Common myeloid progenitor, CD34-positive (primary cell): ENCODE measurements at regions not wholly inside any gene's neighbourhood (a gene's known extent, or its start where the extent isn't known, plus 50 kb on each side); places are given as distances from the start of the nearest gene placed in this dataset.
"Not testable (repeated sequence)": the region's sequence is repeated elsewhere in the genome, so short reads cannot be mapped to it uniquely, and the experiment has no call there.

Experiments
- CTCF ChIA-PET: fragments of 350-600 bp; sonication (Branson Sonifier 250); formaldehyde crosslinking; loops from one replicate; lab custom pipeline; 2021; ENCODE audit warnings: antibody characterized with exemption; lab: Charles Lee
- POLR2A ChIA-PET: fragments of 350-600 bp; sonication (Branson Sonifier 250); formaldehyde crosslinking; loops from one replicate; lab custom pipeline; 2021; ENCODE audit warnings: antibody characterized with exemption; lab: Charles Lee
- DNase-seq, 3 donors: peaks; one replicate each; pipeline versions ENCODE4 v3.0.0 to v3.0.0-alpha.2; 2013
- H3K27ac ChIP-seq, 2 experiments: 1 replicate in 1 of 2; 2 replicates in 1 of 2; pipeline ENCODE4 v1.7.0; 2013; ENCODE audit warnings: inconsistent platforms in 2 of 2, low read length in 2 of 2, mild to moderate bottlenecking in 2 of 2, low read depth in 1 of 2, moderate library complexity in 1 of 2; ENCODE audit not compliant: severe bottlenecking in 2 of 2, insufficient read depth in 1 of 2, poor library complexity in 1 of 2
- H3K27me3 ChIP-seq, 5 experiments: replicated peaks in 2 of 5; 1 replicate in 3 of 5; 2 replicates in 2 of 5; pipeline versions ENCODE4 v1.6.1 to v1.7.0; 2013; ENCODE audit warnings: low read length in 4 of 5, mild to moderate bottlenecking in 2 of 5, moderate library complexity in 2 of 5, inconsistent platforms in 1 of 5; ENCODE audit not compliant: insufficient read depth in 5 of 5, control insufficient read depth in 4 of 5
- H3K36me3 ChIP-seq, 4 experiments: 1 replicate in 2 of 4; 2 replicates in 2 of 4; pipeline versions ENCODE4 v1.6.1 to v1.7.0; 2013; ENCODE audit warnings: low read length in 3 of 4, control low read depth in 1 of 4, mild to moderate bottlenecking in 1 of 4; ENCODE audit not compliant: control insufficient read depth in 4 of 4, insufficient read depth in 4 of 4
- H3K4me1 ChIP-seq, 4 experiments: 1 replicate in 3 of 4; 2 replicates in 1 of 4; pipeline versions ENCODE4 v1.6.1 to v1.7.1; 2013; ENCODE audit warnings: low read length in 3 of 4, mild to moderate bottlenecking in 3 of 4, control low read depth in 1 of 4, inconsistent platforms in 1 of 4, moderate library complexity in 1 of 4; ENCODE audit not compliant: control insufficient read depth in 4 of 4, insufficient read depth in 4 of 4; ENCODE audit errors: control extremely low read depth in 1 of 4
- H3K4me3 ChIP-seq, 7 experiments: 1 replicate in 4 of 7; 2 replicates in 3 of 7; pipeline versions ENCODE4 v1.5.1 to v1.7.0; 2013; ENCODE audit warnings: mild to moderate bottlenecking in 7 of 7, low read length in 6 of 7, moderate library complexity in 6 of 7, inconsistent platforms in 2 of 7, low read depth in 2 of 7, control low read depth in 1 of 7; ENCODE audit not compliant: insufficient read depth in 4 of 7, control insufficient read depth in 1 of 7; ENCODE audit errors: extremely low read depth in 1 of 7
- H3K9me3 ChIP-seq, 5 experiments: 1 replicate in 4 of 5; 2 replicates in 1 of 5; pipeline versions ENCODE4 v1.6.1 to v1.7.1; 2013; ENCODE audit warnings: low read length in 4 of 5, mild to moderate bottlenecking in 2 of 5, inconsistent platforms in 1 of 5, low read depth in 1 of 5, moderate library complexity in 1 of 5; ENCODE audit not compliant: control insufficient read depth in 4 of 5, insufficient read depth in 2 of 5; ENCODE audit errors: control extremely low read depth in 1 of 5
- WGBS: methylation state at CpG from one replicate; pipeline ENCODE4 v1.1.5; 2013; ENCODE audit not compliant: insufficient coverage; 5-methylcytosine and 5-hydroxymethylcytosine counted together

GRCh38 chrX:34493086-34493485 is 164.0 kb downstream of the TMEM47 start:
- POLR2A ChIA-PET: no interaction called here
- CTCF ChIA-PET: no interaction called here
- H3K9me3 ChIP-seq: no peaks in the 10 kb centered on the region
- no peak for DNase-seq
- no peaks in the 10 kb centered on the region for H3K27me3 ChIP-seq
- 61% methylated on average over 2 of the region's 4 CpGs for WGBS
- H3K4me3 ChIP-seq: no peak overlapping the region
- no peaks in the 10 kb centered on the region for H3K4me1 ChIP-seq
- no peaks in the 10 kb centered on the region for H3K36me3 ChIP-seq
- no peak overlapping the region for H3K27ac ChIP-seq

- Histone ChIP-seq H3K27ac (no peak overlapping the region), H3K9me3 (no peaks in the 10 kb centered on the region), H3K27me3 (no peaks in the 10 kb centered on the region), H3K36me3 (no peaks in the 10 kb centered on the region), H3K4me3 (no peak overlapping the region), H3K4me1 (no peaks in the 10 kb centered on the region)
- DNase-seq: no peak
- ChIA-PET POLR2A (no interaction called here), CTCF (no interaction called here)
- WGBS: no CpG with 5 or more reads among the region's 2 CpGs
These were observed 166.0 kb downstream of the TMEM47 start for GRCh38 chrX:34491126-34491525.

- H3K9me3 ChIP-seq: no peaks in the 10 kb centered on the region
- ChIA-PET POLR2A (no interaction called here), CTCF (no interaction called here)
- H3K27ac ChIP-seq: no peak overlapping the region
- no peaks in the 10 kb centered on the region for H3K27me3 ChIP-seq
- DNase-seq: no peak
- H3K36me3 ChIP-seq: no peaks in the 10 kb centered on the region
- H3K4me3 ChIP-seq: no peak overlapping the region
- no peaks in the 10 kb centered on the region for H3K4me1 ChIP-seq
These were observed 169.7 kb downstream of the TMEM47 start for GRCh38 chrX:34487364-34487763.

- ChIA-PET CTCF (no interaction called here), POLR2A (no interaction called here)
These were observed 173.1 kb downstream of the TMEM47 start for GRCh38 chrX:34483980-34484379.

GRCh38 chrX:34470507-34470906 is 186.6 kb downstream of the TMEM47 start:
- ChIA-PET CTCF (no interaction called here), POLR2A (no interaction called here)
- no peaks in the 10 kb centered on the region for H3K9me3 ChIP-seq
- H3K4me3 ChIP-seq: no peak overlapping the region
- H3K27ac ChIP-seq: no peak overlapping the region
- no peaks in the 10 kb centered on the region for H3K4me1 ChIP-seq
- no peaks in the 10 kb centered on the region for H3K27me3 ChIP-seq
- no peaks in the 10 kb centered on the region for H3K36me3 ChIP-seq
- no peak for DNase-seq
- no CpG with 5 or more reads among the region's 1 CpG for WGBS

More at GRCh38 chrX:34483980-34484379, 173.1 kb downstream of the TMEM47 start:
- H3K4me1 ChIP-seq: no peaks in the 10 kb centered on the region
- H3K36me3 ChIP-seq: no peaks in the 10 kb centered on the region
- no peak overlapping the region for H3K27ac ChIP-seq
- H3K9me3 ChIP-seq: no peaks in the 10 kb centered on the region
- DNase-seq: no peak
- 63% methylated on average over 4 of the region's 6 CpGs for WGBS
- no peaks in the 10 kb centered on the region for H3K27me3 ChIP-seq
- no peak overlapping the region for H3K4me3 ChIP-seq

DNA sequence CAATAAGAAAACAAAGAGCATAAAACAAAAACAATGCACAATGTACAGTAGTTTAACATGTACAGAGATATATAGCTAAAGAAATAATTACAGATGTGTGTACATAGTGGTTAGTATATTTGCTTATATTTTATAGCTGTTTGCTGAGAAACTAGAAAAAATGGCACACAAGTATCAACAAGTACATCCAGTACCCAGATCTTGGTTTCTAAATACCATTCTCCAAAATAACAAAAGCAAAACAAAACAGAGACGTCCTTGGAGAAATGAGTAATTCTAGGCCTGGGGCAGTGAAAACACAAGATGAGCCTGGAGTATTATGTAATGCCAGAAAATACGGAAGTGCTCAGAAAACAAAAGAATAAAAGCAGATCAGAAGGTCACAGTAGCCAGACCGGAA is 189.6 kb downstream of the TMEM47 start:
- no peak overlapping the region for H3K4me3 ChIP-seq
- no CpG with 5 or more reads among the region's 3 CpGs for WGBS
- no peaks in the 10 kb centered on the region for H3K27me3 ChIP-seq
- H3K4me1 ChIP-seq: no peaks in the 10 kb centered on the region
- H3K36me3 ChIP-seq: no peaks in the 10 kb centered on the region
- H3K27ac ChIP-seq: no peak overlapping the region
- ChIA-PET CTCF (no interaction called here), POLR2A (no interaction called here)
- DNase-seq: no peak
- H3K9me3 ChIP-seq: no peaks in the 10 kb centered on the region

DNA sequence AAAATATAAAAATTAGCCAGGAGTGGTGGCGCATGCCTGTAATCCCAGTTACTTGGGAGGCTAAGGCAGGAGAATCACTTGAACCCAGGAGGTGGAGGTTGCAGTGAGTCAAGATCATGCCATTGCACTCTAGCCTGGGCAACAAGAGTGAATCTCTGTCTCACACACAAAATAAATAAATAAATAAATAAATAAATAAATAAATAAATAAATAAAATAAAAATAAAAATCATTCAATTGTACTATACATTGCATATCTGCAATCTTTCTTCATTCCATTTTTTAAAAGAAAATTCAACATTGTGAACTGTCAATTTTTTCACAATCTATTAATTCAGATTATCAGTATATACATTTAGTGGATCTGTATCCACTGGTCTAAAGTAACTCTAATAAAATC is 193.9 kb downstream of the TMEM47 start:
- H3K9me3 ChIP-seq, DNase-seq, H3K36me3 ChIP-seq, H3K4me3 ChIP-seq, H3K27ac ChIP-seq, CTCF ChIA-PET, H3K27me3 ChIP-seq, H3K4me1 ChIP-seq, POLR2A ChIA-PET: not testable (repeated sequence)
- no CpG with 5 or more reads among the region's 1 CpG for WGBS
